SH-SY5Y (cell line): ENCODE measurements at regions not wholly inside any gene's neighbourhood (a gene's known extent, or its start where the extent isn't known, plus 50 kb on each side); places are given as distances from the start of the nearest gene placed in this dataset.

Experiments
- GATA2 ChIP-seq: IDR thresholded peaks from 2 replicates; pipeline ENCODE4 v1.6.1; 2011; ENCODE audit warnings: mild to moderate bottlenecking, low read depth, low read length
- GATA3 ChIP-seq: IDR thresholded peaks from 2 replicates; pipeline ENCODE4 v1.6.1; 2011; ENCODE audit warnings: low read depth, mild to moderate bottlenecking, low read length, moderate library complexity

- TF ChIP-seq GATA2 (no peak), GATA3 (no peak)
Observed at GRCh38 chr5:136836093-136836492, 470.7 kb upstream of the TRPC7 start.

- TF ChIP-seq GATA2 (no peak), GATA3 (no peak)
Observed at GRCh38 chr5:136820848-136821247, 455.5 kb upstream of the TRPC7 start.

GRCh38 chr5:136819526-136820302, 454.4 kb upstream of the TRPC7 start:
- TF ChIP-seq GATA2 (no peak), GATA3 (no peak)

- no peak for TF ChIP-seq GATA3
- no peak for TF ChIP-seq GATA2
Observed at GRCh38 chr5:136816327-136816726, 451.0 kb upstream of the TRPC7 start.

- TF ChIP-seq GATA3, result no peak
- TF ChIP-seq GATA2, result no peak
Observed at GRCh38 chr5:136814619-136815378, 449.5 kb upstream of the TRPC7 start.

- TF ChIP-seq GATA2 (no peak), GATA3 (no peak)
Observed at GRCh38 chr5:136811551-136811950, 446.2 kb upstream of the TRPC7 start.

- no peak for TF ChIP-seq GATA3
- TF ChIP-seq GATA2, result no peak
Observed at GRCh38 chr5:136811086-136811485, 445.7 kb upstream of the TRPC7 start.

- TF ChIP-seq GATA3 (no peak), GATA2 (no peak)
Observed at GRCh38 chr5:136810261-136810801, 445.0 kb upstream of the TRPC7 start.

- TF ChIP-seq GATA2 (no peak), GATA3 (no peak)
Observed at GRCh38 chr5:136809382-136809781, 444.0 kb upstream of the TRPC7 start.

- TF ChIP-seq GATA3, result no peak
- no peak for TF ChIP-seq GATA2
Observed at GRCh38 chr5:136808756-136809155, 443.4 kb upstream of the TRPC7 start.

- TF ChIP-seq GATA3 (no peak), GATA2 (no peak)
Observed at GRCh38 chr5:136805466-136805865, 440.1 kb upstream of the TRPC7 start.

GRCh38 chr5:136802383-136802782, 437.0 kb upstream of the TRPC7 start:
- TF ChIP-seq GATA2 (no peak), GATA3 (no peak)

- no peak for TF ChIP-seq GATA2
Observed at GRCh38 chr5:136799806-136800372, 434.5 kb upstream of the TRPC7 start.

- TF ChIP-seq GATA3 (no peak), GATA2 (no peak)
Observed at GRCh38 chr5:136793300-136793699, 428.0 kb upstream of the TRPC7 start.
